ENCODE measurements at regions not wholly inside any gene's neighbourhood (a gene's known extent, or its start where the extent isn't known, plus 50 kb on each side); places are given as distances from the start of the nearest gene placed in this dataset.

DNA sequence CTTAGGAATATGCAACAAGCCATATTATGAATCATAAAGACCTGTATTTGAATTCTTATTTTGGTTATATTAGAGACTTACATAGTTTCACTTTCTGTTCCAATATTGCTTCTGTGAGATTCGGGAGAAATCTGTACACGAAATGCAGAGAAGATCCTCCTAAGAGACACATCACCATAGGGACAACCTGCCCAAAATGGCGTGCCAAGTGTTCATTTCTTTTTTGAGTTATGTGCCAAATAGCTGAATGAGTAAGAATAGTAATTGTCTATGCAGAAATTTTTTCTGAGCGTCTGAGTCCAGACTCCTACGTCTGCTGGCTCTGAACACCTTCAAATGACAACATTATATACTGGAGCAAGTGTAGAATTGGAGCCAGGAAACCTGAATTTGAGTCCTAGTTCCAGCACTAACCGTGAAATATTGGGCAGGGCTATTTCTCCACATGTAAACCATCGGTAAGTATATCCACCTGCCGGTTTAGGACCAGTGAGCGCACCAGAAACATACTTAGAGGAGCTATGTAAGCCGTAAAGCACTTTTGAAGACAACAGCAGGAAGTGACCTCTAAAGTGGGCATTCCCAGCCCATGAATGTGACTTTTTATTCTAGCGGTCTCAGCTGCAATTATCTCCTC, 163.9 kb upstream of the DMRT1 start:
- TF ChIP-seq CTCF (conservative IDR thresholded peaks at IDR 0.05) (no peak), ZFX (IDR thresholded peaks at IDR 0.05) (no peak)

Data from C4-2B (cell line).